ENCODE measurements at regions not wholly inside any gene's neighbourhood (a gene's known extent, or its start where the extent isn't known, plus 50 kb on each side); places are given as distances from the start of the nearest gene placed in this dataset.

- no peak overlapping the region for H3K4me3 ChIP-seq (ENCODE audit: insufficient read depth, low read depth, low read length)
- H3K9ac ChIP-seq (ENCODE audit: low read length): no peak overlapping the region
- H3K27ac Mint-ChIP-seq (ENCODE audit: unreplicated experiment): no peak overlapping the region
- no peaks in the 10 kb centered on the region for H3K9me3 Mint-ChIP-seq (ENCODE audit: unreplicated experiment)
- no peaks in the 10 kb centered on the region for H3K36me3 ChIP-seq (ENCODE audit: insufficient read depth, low read length)
- peaks cover 2% of the 10 kb centered on the region for H3K27me3 Mint-ChIP-seq (ENCODE audit: low read depth, unreplicated experiment)
- no peak overlapping the region for H3K4me2 ChIP-seq (ENCODE audit: low read length)
- H3K27ac ChIP-seq (ENCODE audit: low read depth, low read length): no peak overlapping the region
- no peaks in the 10 kb centered on the region for H3K36me3 Mint-ChIP-seq (ENCODE audit: low read depth, unreplicated experiment)
- TF ChIP-seq CTCF (IDR thresholded peaks at IDR 0.05; ENCODE audit: insufficient read depth, low read depth, low read length) (no peak), EZH2 (IDR thresholded peaks at IDR 0.05; ENCODE audit: insufficient read depth, low read length) (no peak)
- H3K4me1 Mint-ChIP-seq (ENCODE audit: low read depth, unreplicated experiment): peaks cover 2% of the 10 kb centered on the region
- DNase-seq (ENCODE audit: low read depth) (no peak), FAIRE-seq (no peak)
- no peak overlapping the region for H3K4me3 Mint-ChIP-seq (ENCODE audit: unreplicated experiment)
- no peaks in the 10 kb centered on the region for H4K20me1 ChIP-seq (ENCODE audit: insufficient read depth, low read length)
- H2AFZ ChIP-seq (ENCODE audit: low read depth, low read length): no peak overlapping the region
- H3K9me3 ChIP-seq (ENCODE audit: insufficient read depth, low read depth, low read length): no peaks in the 10 kb centered on the region
- H3K27me3 ChIP-seq (ENCODE audit: insufficient read depth, low read length): no peaks in the 10 kb centered on the region
- H3K4me1 ChIP-seq (ENCODE audit: insufficient read depth, low read length): no peaks in the 10 kb centered on the region
- no peaks in the 10 kb centered on the region for H3K79me2 ChIP-seq (ENCODE audit: insufficient read depth, low read length)
Observed at GRCh38 chr9:111149018-111149759, 110.9 kb upstream of the LPAR1 start.

GRCh38 chr9:111148052-111149017 is 110.1 kb upstream of the LPAR1 start:
- no peaks in the 10 kb centered on the region for H3K79me2 ChIP-seq (ENCODE audit: insufficient read depth, low read length)
- no peak overlapping the region for H3K9ac ChIP-seq (ENCODE audit: low read length)
- no peaks in the 10 kb centered on the region for H3K4me1 ChIP-seq (ENCODE audit: insufficient read depth, low read length)
- no peak overlapping the region for H3K4me2 ChIP-seq (ENCODE audit: low read length)
- H3K36me3 ChIP-seq (ENCODE audit: insufficient read depth, low read length): no peaks in the 10 kb centered on the region
- FAIRE-seq (peak; percentile 17), DNase-seq (ENCODE audit: low read depth) (no peak)
- no peak overlapping the region for H3K4me3 ChIP-seq (ENCODE audit: insufficient read depth, low read depth, low read length)
- H2AFZ ChIP-seq (ENCODE audit: low read depth, low read length): peak overlapping the region; percentile 42
- Mint-ChIP-seq H3K27me3 (ENCODE audit: low read depth, unreplicated experiment) (peaks cover 2% of the 10 kb centered on the region), H3K4me3 (ENCODE audit: unreplicated experiment) (no peak overlapping the region), H3K9me3 (ENCODE audit: unreplicated experiment) (no peaks in the 10 kb centered on the region), H3K4me1 (ENCODE audit: low read depth, unreplicated experiment) (no peaks in the 10 kb centered on the region), H3K36me3 (ENCODE audit: low read depth, unreplicated experiment) (no peaks in the 10 kb centered on the region), H3K27ac (ENCODE audit: unreplicated experiment) (no peak overlapping the region)
- no peaks in the 10 kb centered on the region for H4K20me1 ChIP-seq (ENCODE audit: insufficient read depth, low read length)
- no peaks in the 10 kb centered on the region for H3K27me3 ChIP-seq (ENCODE audit: insufficient read depth, low read length)
- TF ChIP-seq CTCF (IDR thresholded peaks at IDR 0.05; ENCODE audit: insufficient read depth, low read depth, low read length) (no peak), EZH2 (IDR thresholded peaks at IDR 0.05; ENCODE audit: insufficient read depth, low read length) (no peak)
- no peaks in the 10 kb centered on the region for H3K9me3 ChIP-seq (ENCODE audit: insufficient read depth, low read depth, low read length)
- H3K27ac ChIP-seq (ENCODE audit: low read depth, low read length): no peak overlapping the region
